ENCODE measurements at regions not wholly inside any gene's neighbourhood (a gene's known extent, or its start where the extent isn't known, plus 50 kb on each side); places are given as distances from the start of the nearest gene placed in this dataset.

GRCh38 chr6:19024737-19025136, 637.6 kb downstream of the RNF144B start:
- peak; percentile 6 for DNase-seq (ENCODE audit: extremely low read depth, low read depth)

- no peak for DNase-seq (ENCODE audit: extremely low read depth, low read depth)
Observed at GRCh38 chr6:19028201-19028600, 641.1 kb downstream of the RNF144B start.

- no peak for DNase-seq (ENCODE audit: extremely low read depth, low read depth)
Observed at GRCh38 chr6:19032591-19033295, 645.6 kb downstream of the RNF144B start.

- DNase-seq (ENCODE audit: extremely low read depth, low read depth): no peak
Observed at GRCh38 chr6:19033683-19034082, 646.5 kb downstream of the RNF144B start.

GRCh38 chr6:19034986-19035385, 647.8 kb downstream of the RNF144B start:
- DNase-seq (ENCODE audit: extremely low read depth, low read depth): no peak

- DNase-seq (ENCODE audit: extremely low read depth, low read depth): no peak
Observed at GRCh38 chr6:19035461-19036195, 648.5 kb downstream of the RNF144B start.

GRCh38 chr6:19036196-19036555, 649.0 kb downstream of the RNF144B start:
- no peak for DNase-seq (ENCODE audit: extremely low read depth, low read depth)

- no peak for DNase-seq (ENCODE audit: extremely low read depth, low read depth)
Observed at GRCh38 chr6:19037607-19038006, 650.5 kb downstream of the RNF144B start.

- no peak for DNase-seq (ENCODE audit: extremely low read depth, low read depth)
Observed at GRCh38 chr6:19039287-19039686, 652.1 kb downstream of the RNF144B start.

- DNase-seq (ENCODE audit: extremely low read depth, low read depth): no peak
Observed at GRCh38 chr6:19041906-19042305, 654.8 kb downstream of the RNF144B start.

GRCh38 chr6:19042420-19042819, 655.3 kb downstream of the RNF144B start:
- DNase-seq (ENCODE audit: extremely low read depth, low read depth): no peak

GRCh38 chr6:19050765-19051164, 663.6 kb downstream of the RNF144B start:
- no peak for DNase-seq (ENCODE audit: extremely low read depth, low read depth)

- DNase-seq (ENCODE audit: extremely low read depth, low read depth): no peak
Observed at GRCh38 chr6:19052219-19052618, 665.1 kb downstream of the RNF144B start.

- no peak for DNase-seq (ENCODE audit: extremely low read depth, low read depth)
Observed at GRCh38 chr6:19059102-19059501, 672.0 kb downstream of the RNF144B start.

- DNase-seq (ENCODE audit: extremely low read depth, low read depth): no peak
Observed at GRCh38 chr6:19067165-19067564, 680.0 kb downstream of the RNF144B start.

- DNase-seq (ENCODE audit: extremely low read depth, low read depth): no peak
Observed at GRCh38 chr6:19070520-19070919, 683.4 kb downstream of the RNF144B start.

GRCh38 chr6:19083801-19084200, 696.7 kb downstream of the RNF144B start:
- DNase-seq (ENCODE audit: extremely low read depth, low read depth): no peak

GRCh38 chr6:19086480-19086879, 699.3 kb downstream of the RNF144B start:
- no peak for DNase-seq (ENCODE audit: extremely low read depth, low read depth)

GRCh38 chr6:19087296-19087695, 700.1 kb downstream of the RNF144B start:
- no peak for DNase-seq (ENCODE audit: extremely low read depth, low read depth)

GRCh38 chr6:19087897-19088296, 700.7 kb downstream of the RNF144B start:
- DNase-seq (ENCODE audit: extremely low read depth, low read depth): no peak

- no peak for DNase-seq (ENCODE audit: extremely low read depth, low read depth)
Observed at GRCh38 chr6:19100752-19101151, 713.6 kb downstream of the RNF144B start.

- DNase-seq (ENCODE audit: extremely low read depth, low read depth): no peak
Observed at GRCh38 chr6:19102936-19103335, 715.8 kb downstream of the RNF144B start.

All from NCI-H460 (cell line).